H9 (cell line): ENCODE measurements at regions not wholly inside any gene's neighbourhood (a gene's known extent, or its start where the extent isn't known, plus 50 kb on each side); places are given as distances from the start of the nearest gene placed in this dataset.

Experiments
- DNase-seq: peaks from one replicate; pipeline ENCODE4 v3.0.0-alpha.2; 2017
- H2AFZ ChIP-seq: one replicate; pipeline ENCODE4 v1.6.1; 2013; ENCODE audit warnings: mild to moderate bottlenecking, low read length, control low read depth, moderate library complexity
- H2AK5ac ChIP-seq: 2 replicates; pipeline ENCODE4 v1.6.1; 2013; ENCODE audit warnings: low read length, control low read depth, mixed read lengths; ENCODE audit not compliant: insufficient read length
- H2BK120ac ChIP-seq: one replicate; pipeline ENCODE4 v1.6.1; 2013; ENCODE audit warnings: low read depth, mild to moderate bottlenecking, low read length, control low read depth, inconsistent platforms; ENCODE audit not compliant: poor library complexity, severe bottlenecking
- H2BK12ac ChIP-seq: 2 replicates; pipeline ENCODE4 v1.6.1; 2013; ENCODE audit warnings: low read length, control low read depth, mixed read lengths, low read depth; ENCODE audit not compliant: insufficient read length
- H2BK15ac ChIP-seq: 2 replicates; pipeline ENCODE4 v1.6.1; 2013; ENCODE audit warnings: low read depth, low read length, control low read depth
- H2BK20ac ChIP-seq: one replicate; pipeline ENCODE4 v1.6.1; 2013; ENCODE audit warnings: low read depth, mild to moderate bottlenecking, low read length, control low read depth, inconsistent platforms; ENCODE audit not compliant: poor library complexity, severe bottlenecking
- H2BK5ac ChIP-seq: 2 replicates; pipeline ENCODE4 v1.6.1; 2013; ENCODE audit warnings: low read length, control low read depth, mixed read lengths; ENCODE audit not compliant: insufficient read length
- H3K14ac ChIP-seq: 2 replicates; pipeline ENCODE4 v1.6.1; 2013; ENCODE audit warnings: low read length, control low read depth; ENCODE audit not compliant: insufficient read depth
- H3K18ac ChIP-seq: 2 replicates; pipeline ENCODE4 v1.6.1; 2013; ENCODE audit warnings: low read depth, mild to moderate bottlenecking, mixed read lengths, low read length, control low read depth; ENCODE audit not compliant: insufficient read length
- H3K23ac ChIP-seq: 2 replicates; pipeline ENCODE4 v1.6.1; 2013; ENCODE audit warnings: low read length, control low read depth, mixed read lengths, low read depth; ENCODE audit not compliant: insufficient read length
- H3K23me2 ChIP-seq: 2 replicates; pipeline ENCODE4 v1.6.1; 2013; ENCODE audit warnings: low read depth, mild to moderate bottlenecking, mixed read lengths, low read length, control low read depth; ENCODE audit not compliant: insufficient read length, poor library complexity, severe bottlenecking
- H3K27ac ChIP-seq: 2 replicates; pipeline ENCODE4 v1.5.1; 2013; ENCODE audit warnings: low read length, control low read depth, mixed read lengths, low read depth; ENCODE audit not compliant: insufficient read length
- H3K27me3 ChIP-seq: 2 replicates; pipeline ENCODE4 v1.6.1; 2013; ENCODE audit warnings: low read length, control low read depth, inconsistent platforms; ENCODE audit not compliant: insufficient read depth
- H3K4ac ChIP-seq: 2 replicates; pipeline ENCODE4 v1.6.1; 2013; ENCODE audit warnings: low read depth, mild to moderate bottlenecking, control low read depth, inconsistent platforms, low read length, moderate library complexity
- H3K4me1 ChIP-seq: 2 replicates; pipeline ENCODE4 v1.6.1; 2013; ENCODE audit warnings: low read length, control low read depth, inconsistent platforms; ENCODE audit not compliant: insufficient read depth
- H3K4me2 ChIP-seq: 2 replicates; pipeline ENCODE4 v1.6.1; 2013; ENCODE audit warnings: low read length, control low read depth, mixed read lengths; ENCODE audit not compliant: insufficient read length, insufficient read depth
- H3K56ac ChIP-seq: 2 replicates; pipeline ENCODE4 v1.6.1; 2013; ENCODE audit warnings: low read depth, mild to moderate bottlenecking, mixed read lengths, low read length, control low read depth; ENCODE audit not compliant: insufficient read length
- H3K79me1 ChIP-seq: 2 replicates; pipeline ENCODE4 v1.6.1; 2013; ENCODE audit warnings: low read depth, mild to moderate bottlenecking, moderate library complexity, low read length, control low read depth, inconsistent platforms; ENCODE audit not compliant: insufficient read depth, poor library complexity, severe bottlenecking
- H3K79me2 ChIP-seq: 2 replicates; pipeline ENCODE4 v1.6.1; 2013; ENCODE audit warnings: low read length, control low read depth, inconsistent platforms; ENCODE audit not compliant: insufficient read depth
- H3K9ac ChIP-seq: 2 replicates; pipeline ENCODE4 v1.6.1; 2013; ENCODE audit warnings: low read length, control low read depth, mixed read lengths; ENCODE audit not compliant: insufficient read length; ENCODE audit errors: extremely low read depth
- H3K9me3 ChIP-seq: one replicate; pipeline ENCODE4 v1.6.1; 2013; ENCODE audit warnings: low read depth, low read length, inconsistent platforms; ENCODE audit not compliant: control insufficient read depth
- H3T11ph ChIP-seq: one replicate; pipeline ENCODE4 v1.6.1; 2013; ENCODE audit warnings: mild to moderate bottlenecking, low read length, control low read depth, inconsistent platforms
- H4K20me1 ChIP-seq: one replicate; pipeline ENCODE4 v1.6.1; 2013; ENCODE audit not compliant: control insufficient read depth, insufficient read length, insufficient read depth
- H4K5ac ChIP-seq: 2 replicates; pipeline ENCODE4 v1.6.1; 2013; ENCODE audit warnings: low read depth, mild to moderate bottlenecking, mixed read lengths, low read length, control low read depth; ENCODE audit not compliant: insufficient read length
- H4K8ac ChIP-seq: replicated peaks from 2 replicates; pipeline ENCODE4 v1.6.1; 2013; ENCODE audit warnings: low read length, control low read depth, mixed read lengths, low read depth; ENCODE audit not compliant: insufficient read length
- H4K91ac ChIP-seq: 2 replicates; pipeline ENCODE4 v1.6.1; 2013; ENCODE audit warnings: low read depth, mild to moderate bottlenecking, moderate library complexity, mixed read lengths, low read length, control low read depth; ENCODE audit not compliant: insufficient read length
- H3K27ac Mint-ChIP-seq, 3 experiments: 2 replicates in 2 of 3; 3 replicates in 1 of 3; pipeline ENCODE4 v1.8.0; 2020 to 2021; ENCODE audit warnings: mixed read lengths in 3 of 3, mild to moderate bottlenecking in 1 of 3, moderate library complexity in 1 of 3
- H3K27me3 Mint-ChIP-seq: 2 replicates; pipeline ENCODE4 v1.8.0; 2021; ENCODE audit warnings: low read depth, mild to moderate bottlenecking, moderate library complexity, mixed read lengths
- H3K36me3 Mint-ChIP-seq, 3 experiments: 2 replicates in 2 of 3; 3 replicates in 1 of 3; pipeline ENCODE4 v1.8.0; 2020 to 2021; ENCODE audit warnings: low read depth in 3 of 3, mixed read lengths in 3 of 3; ENCODE audit not compliant: insufficient read depth in 1 of 3
- H3K4me1 Mint-ChIP-seq, 2 experiments: 2 replicates each; pipeline ENCODE4 v1.8.0; 2020; ENCODE audit warnings: mixed read lengths in 2 of 2
- H3K4me3 Mint-ChIP-seq, 2 experiments: 2 replicates in 1 of 2; 3 replicates in 1 of 2; pipeline ENCODE4 v1.8.0; 2020 to 2021; ENCODE audit warnings: mild to moderate bottlenecking in 2 of 2, mixed read lengths in 2 of 2, moderate library complexity in 1 of 2
- H3K9me3 Mint-ChIP-seq, 2 experiments: 2 replicates in 1 of 2; 3 replicates in 1 of 2; pipeline ENCODE4 v1.8.0; 2020; ENCODE audit warnings: mild to moderate bottlenecking in 2 of 2, mixed read lengths in 2 of 2, moderate library complexity in 1 of 2
- CTCF ChIP-seq: fragments of 200-600 bp; sonication (generic); conservative IDR thresholded peaks from 3 replicates; pipeline ENCODE4 v1.8.0; 2021; ENCODE audit warnings: antibody characterized with exemption, mild to moderate bottlenecking
- WGBS: extraction: QIAGEN DNeasy Blood & Tissue Kit; methylation state at CpG from one replicate; pipeline ENCODE4 v1.1.7; 2013; ENCODE audit warnings: missing lambda C conversion rate, low lambda C conversion rate, mixed read lengths; ENCODE audit not compliant: insufficient read length; ENCODE audit errors: extremely low coverage; 5-methylcytosine and 5-hydroxymethylcytosine counted together

- H3K4me1 Mint-ChIP-seq = peaks cover 19 to 24% of the 10 kb centered on the region in 2 experiments
- Histone ChIP-seq H3K18ac (no peak overlapping the region), H2BK20ac (no peak overlapping the region), H3K79me2 (no peaks in the 10 kb centered on the region), H3K4me1 (no peaks in the 10 kb centered on the region; the same call in 1 of the 2 replicates), H2AK5ac (no peak overlapping the region), H4K20me1 (no peaks in the 10 kb centered on the region), H3K79me1 (no peaks in the 10 kb centered on the region), H4K8ac (no peak overlapping the region), H3K56ac (no peak overlapping the region), H4K5ac (no peak overlapping the region), H3K27ac (no peak overlapping the region), H3K4ac (no peak overlapping the region), H3K14ac (no peak overlapping the region), H2BK120ac (no peak overlapping the region), H4K91ac (no peak overlapping the region), H2BK5ac (no peak overlapping the region), H2BK15ac (no peak overlapping the region), H3K27me3 (no peaks in the 10 kb centered on the region), H3T11ph (no peak overlapping the region), H2AFZ (no peak overlapping the region), H3K4me2 (no peak overlapping the region), H3K23me2 (no peaks in the 10 kb centered on the region), H3K23ac (no peak overlapping the region), H3K9me3 (no peaks in the 10 kb centered on the region), H3K9ac (no peak overlapping the region), H2BK12ac (no peak overlapping the region)
- WGBS = no CpG with 5 or more reads among the region's 1 CpG
- no peak overlapping the region for H3K27ac Mint-ChIP-seq
- DNase-seq = no peak
- no peaks in the 10 kb centered on the region for H3K27me3 Mint-ChIP-seq
- no peaks in the 10 kb centered on the region for H3K36me3 Mint-ChIP-seq
- H3K4me3 Mint-ChIP-seq = no peak overlapping the region
- no peak for TF ChIP-seq CTCF
- no peaks in the 10 kb centered on the region for H3K9me3 Mint-ChIP-seq
These were observed 63.3 kb upstream of the CCDC179 start for GRCh38 chr11:22923561-22923960.
